H1 (cell line): ENCODE measurements at regions not wholly inside any gene's neighbourhood (a gene's known extent, or its start where the extent isn't known, plus 50 kb on each side); places are given as distances from the start of the nearest gene placed in this dataset.

Source experiments
- CTCF ChIA-PET: fragments of 300-600 bp; sonication (Branson Sonifier 250); formaldehyde crosslinking; loops from one replicate; lab custom pipeline; 2021; ENCODE audit not compliant: partially characterized antibody; lab: Charles Lee
- POLR2A ChIA-PET: fragments of 300-600 bp; sonication (Branson Sonifier 250); formaldehyde crosslinking; loops from one replicate; lab custom pipeline; 2021; ENCODE audit warnings: inconsistent platforms; ENCODE audit not compliant: partially characterized antibody; lab: Charles Lee
- DNase-seq, 2 experiments: peaks; one replicate each; pipeline versions ENCODE4 v3.0.0 to v3.0.0-alpha.2; 2010 to 2022; ENCODE audit warnings: low spot score in 2 of 2, low read depth in 1 of 2, mixed read lengths in 1 of 2
- FAIRE-seq: peaks from 2 replicates; lab custom pipeline; 2011; peaks lifted over from hg19 to GRCh38; lab: Jason Lieb, UNC
- H2AFZ ChIP-seq: 2 replicates; pipeline ENCODE4 v1.8.1; 2012; ENCODE audit warnings: low read length, inconsistent platforms
- H2AK5ac ChIP-seq: 2 replicates; pipeline ENCODE4 v1.6.1; 2013; ENCODE audit warnings: low read depth, low read length
- H2BK120ac ChIP-seq: replicated peaks from 2 replicates; pipeline ENCODE3; 2013; ENCODE audit warnings: low read depth, low read length, inconsistent platforms
- H2BK12ac ChIP-seq: 2 replicates; pipeline ENCODE4 v1.6.1; 2013; ENCODE audit warnings: low read depth, low read length
- H2BK15ac ChIP-seq: 2 replicates; pipeline ENCODE4 v1.6.1; 2013; ENCODE audit warnings: low read length
- H2BK20ac ChIP-seq: 2 replicates; pipeline ENCODE4 v1.6.1; 2013; ENCODE audit warnings: low read length
- H2BK5ac ChIP-seq: 2 replicates; pipeline ENCODE4 v1.6.1; 2013; ENCODE audit warnings: low read depth, low read length
- H3K14ac ChIP-seq: 2 replicates; pipeline ENCODE4 v1.6.1; 2013; ENCODE audit warnings: inconsistent platforms; ENCODE audit not compliant: insufficient read length
- H3K18ac ChIP-seq: 2 replicates; pipeline ENCODE4 v1.6.1; 2013; ENCODE audit warnings: low read length; ENCODE audit errors: extremely low read depth
- H3K23ac ChIP-seq: 2 replicates; pipeline ENCODE4 v1.6.1; 2013; ENCODE audit warnings: inconsistent platforms; ENCODE audit not compliant: insufficient read length
- H3K23me2 ChIP-seq: 2 replicates; pipeline ENCODE4 v1.6.1; 2013; ENCODE audit warnings: low read depth, low read length
- H3K27ac ChIP-seq: 2 replicates; pipeline ENCODE4 v1.6.1; 2011; ENCODE audit warnings: low read depth, low read length, inconsistent platforms
- H3K27me3 ChIP-seq, 4 experiments: replicated peaks in 1 of 4; 1 replicate in 1 of 4; 2 replicates in 3 of 4; pipeline versions ENCODE4 v1.6.1 to v1.8.1; 2011 to 2013; ENCODE audit warnings: low read length in 3 of 4, mild to moderate bottlenecking in 3 of 4, inconsistent platforms in 2 of 4, mixed read lengths in 2 of 4, moderate library complexity in 1 of 4; ENCODE audit not compliant: control insufficient read depth in 3 of 4, insufficient read depth in 3 of 4; ENCODE audit errors: extremely low read depth in 1 of 4
- H3K36me3 ChIP-seq, 4 experiments: 2 replicates each; pipeline versions ENCODE4 v1.6.1 to v1.8.1; 2011 to 2013; ENCODE audit warnings: mild to moderate bottlenecking in 4 of 4, low read length in 3 of 4, moderate library complexity in 2 of 4, control low read depth in 1 of 4, inconsistent platforms in 1 of 4; ENCODE audit not compliant: insufficient read depth in 4 of 4, control insufficient read depth in 2 of 4
- H3K4ac ChIP-seq: replicated peaks from 2 replicates; pipeline ENCODE3; 2013; ENCODE audit warnings: low read length, low read depth, mixed read lengths, inconsistent platforms; ENCODE audit not compliant: insufficient read length
- H3K4me1 ChIP-seq, 4 experiments: replicated peaks in 1 of 4; 1 replicate in 1 of 4; 2 replicates in 3 of 4; pipeline versions ENCODE4 v1.6.1 to v1.8.1; 2011 to 2013; ENCODE audit warnings: low read length in 3 of 4, inconsistent platforms in 2 of 4, mixed read lengths in 1 of 4; ENCODE audit not compliant: insufficient read depth in 4 of 4, control insufficient read depth in 3 of 4
- H3K4me2 ChIP-seq, 2 experiments: 2 replicates each; pipeline versions ENCODE4 v1.6.1 to v1.8.1; 2011 to 2013; ENCODE audit warnings: low read depth in 2 of 2, low read length in 2 of 2, control low read depth in 1 of 2, inconsistent platforms in 1 of 2, mild to moderate bottlenecking in 1 of 2; ENCODE audit not compliant: insufficient read depth in 1 of 2
- H3K4me3 ChIP-seq, 4 experiments: fragments of 200-600, 300-600 bp in 1 of 4; sonication (generic), shearing (Covaris generic), sonication (Bioruptor Twin) in 1 of 4; 2 replicates each; pipeline versions ENCODE4 v1.5.1 to v1.8.1; 2011 to 2016; ENCODE audit warnings: low read length in 4 of 4, low read depth in 3 of 4, control low read depth in 2 of 4, inconsistent platforms in 2 of 4, mild to moderate bottlenecking in 2 of 4, mixed read lengths in 1 of 4, moderate library complexity in 1 of 4; ENCODE audit not compliant: insufficient read depth in 2 of 4; ENCODE audit errors: extremely low read depth in 1 of 4
- H3K56ac ChIP-seq: replicated peaks from 2 replicates; pipeline ENCODE3; 2013; ENCODE audit warnings: low read depth, mild to moderate bottlenecking, mixed read lengths, low read length, inconsistent platforms; ENCODE audit not compliant: insufficient read length
- H3K79me1 ChIP-seq: 2 replicates; pipeline ENCODE4 v1.6.1; 2013; ENCODE audit warnings: low read depth, low read length, control low read depth
- H3K79me2 ChIP-seq, 2 experiments: 2 replicates each; pipeline versions ENCODE4 v1.6.1 to v1.8.1; 2012 to 2013; ENCODE audit warnings: low read length in 2 of 2, mild to moderate bottlenecking in 2 of 2, inconsistent platforms in 1 of 2; ENCODE audit not compliant: insufficient read depth in 2 of 2, control insufficient read depth in 1 of 2
- H3K9ac ChIP-seq, 4 experiments: replicated peaks in 1 of 4; 1 replicate in 1 of 4; 2 replicates in 3 of 4; pipeline versions ENCODE4 v1.6.1 to v1.8.1; 2011 to 2013; ENCODE audit warnings: low read depth in 3 of 4, low read length in 3 of 4, control low read depth in 2 of 4, mild to moderate bottlenecking in 2 of 4, moderate library complexity in 2 of 4, inconsistent platforms in 1 of 4; ENCODE audit errors: extremely low read depth in 1 of 4
- H3K9me3 ChIP-seq, 2 experiments: 2 replicates each; pipeline versions ENCODE4 v1.6.1 to v1.8.1; 2012 to 2013; ENCODE audit warnings: mild to moderate bottlenecking in 2 of 2, moderate library complexity in 2 of 2, control low read depth in 1 of 2, inconsistent platforms in 1 of 2, low read depth in 1 of 2, low read length in 1 of 2, mixed read lengths in 1 of 2; ENCODE audit not compliant: insufficient read depth in 2 of 2
- H4K20me1 ChIP-seq, 2 experiments: replicated peaks in 1 of 2; 2 replicates each; pipeline versions ENCODE3 to v1.8.1; 2011 to 2013; ENCODE audit warnings: inconsistent platforms in 2 of 2, low read length in 2 of 2, mild to moderate bottlenecking in 1 of 2; ENCODE audit not compliant: insufficient read depth in 2 of 2, control insufficient read depth in 1 of 2
- H4K5ac ChIP-seq: 2 replicates; pipeline ENCODE4 v1.6.1; 2013; ENCODE audit warnings: low read length, low read depth, mixed read lengths, inconsistent platforms; ENCODE audit not compliant: insufficient read length
- H4K8ac ChIP-seq: 2 replicates; pipeline ENCODE4 v1.8.0; 2013; ENCODE audit warnings: mild to moderate bottlenecking, moderate library complexity, low read length, inconsistent platforms; ENCODE audit not compliant: insufficient read depth; ENCODE audit errors: extremely low read depth
- H4K91ac ChIP-seq: replicated peaks from 2 replicates; pipeline ENCODE3; 2013; ENCODE audit warnings: low read length, mixed read lengths, inconsistent platforms; ENCODE audit not compliant: insufficient read length
- CEBPB ChIP-seq: IDR thresholded peaks from 2 replicates; pipeline ENCODE4 v1.6.1; 2012; ENCODE audit warnings: low read depth, low read length
- E2F6 ChIP-seq: IDR thresholded peaks from 2 replicates; pipeline ENCODE4 v1.6.1; 2012; ENCODE audit warnings: inconsistent platforms
- KDM1A ChIP-seq: fragments of 200-600, 300-600 bp; sonication (generic); IDR thresholded peaks from 2 replicates; pipeline ENCODE4 v1.7.1; 2016; ENCODE audit warnings: mild to moderate bottlenecking, low read length, borderline replicate concordance
- MAFK ChIP-seq: IDR thresholded peaks from 2 replicates; pipeline ENCODE4 v1.6.1; 2012; ENCODE audit warnings: low read depth, mild to moderate bottlenecking, improper control_type of control experiment, low read length
- RAD21 ChIP-seq, 2 experiments: IDR thresholded peaks in 1 of 2; conservative IDR thresholded peaks in 1 of 2; 2 replicates each; pipeline ENCODE4 v1.6.1; 2011; ENCODE audit warnings: low read depth in 2 of 2, low read length in 2 of 2, improper control_type of control experiment in 1 of 2, inconsistent platforms in 1 of 2, mild to moderate bottlenecking in 1 of 2, moderate library complexity in 1 of 2
- RFX5 ChIP-seq: IDR thresholded peaks from 2 replicates; pipeline ENCODE4 v1.6.1; 2011; ENCODE audit warnings: low read depth, low read length, improper control_type of control experiment, borderline replicate concordance
- SUZ12 ChIP-seq: fragments of 200-600 bp; sonication (generic); IDR thresholded peaks from 2 replicates; pipeline ENCODE4 v1.6.1; 2012; ENCODE audit warnings: mild to moderate bottlenecking, inconsistent platforms, low read length, moderate library complexity, mixed read lengths
- TAF7 ChIP-seq: optimal IDR thresholded peaks from 2 replicates; pipeline ENCODE3; 2011; ENCODE audit warnings: low read depth, mild to moderate bottlenecking, inconsistent platforms, low read length, moderate library complexity, borderline replicate concordance
- USF2 ChIP-seq: IDR thresholded peaks from 2 replicates; pipeline ENCODE4 v1.6.1; 2011; ENCODE audit warnings: low read length, improper control_type of control experiment
- WGBS, 2 experiments: shearing (Covaris generic) in 1 of 2; methylation state at CpG; one replicate each; pipeline versions ENCODE4 v1.1.6 to v1.1.7; 2013 to 2015; ENCODE audit warnings: low lambda C conversion rate in 2 of 2, mixed read lengths in 2 of 2, inconsistent platforms in 1 of 2, low coverage in 1 of 2, missing lambda C conversion rate in 1 of 2; ENCODE audit not compliant: insufficient replicate concordance in 2 of 2, insufficient coverage in 1 of 2, insufficient read length in 1 of 2; ENCODE audit errors: extremely low coverage in 1 of 2, missing lambda C conversion rate in 1 of 2; 5-methylcytosine and 5-hydroxymethylcytosine counted together

GRCh38 chr1:147046189-147046862 lies 108.2 kb downstream of the NBPF12 start:
- ChIA-PET CTCF (no interaction called here), POLR2A (no interaction called here)
- no peak overlapping the region for H2AFZ ChIP-seq
- no peak overlapping the region for H3K27ac ChIP-seq
- H3K79me2 ChIP-seq: no peaks in the 10 kb centered on the region
- H3K27me3 ChIP-seq: no peaks in the 10 kb centered on the region
- WGBS, 2 experiments: 92% methylated on average over 1 of the region's 1 CpG; no CpG with 5 or more reads in 1 of the 2 experiments
- H3K18ac ChIP-seq: no peak overlapping the region
- FAIRE-seq: peak; percentile 76
- no peak overlapping the region for H3K9ac ChIP-seq
- no peak overlapping the region for H4K91ac ChIP-seq
- TF ChIP-seq KDM1A (no peak), RFX5 (no peak), USF2 (no peak), TAF7 (no peak), RAD21 (IDR thresholded peaks at IDR 0.05 in 1 of 2, conservative IDR thresholded peaks at IDR 0.05 in 1 of 2; ENCODE audit: low read depth in 2 of 2, low read length in 2 of 2) (no peak), MAFK (no peak), SUZ12 (no peak), CEBPB (no peak), E2F6 (no peak)
- H2BK12ac ChIP-seq: no peak overlapping the region
- H3K79me1 ChIP-seq: no peaks in the 10 kb centered on the region
- no peak overlapping the region for H4K8ac ChIP-seq
- no peak overlapping the region for H3K23ac ChIP-seq
- no peaks in the 10 kb centered on the region for H4K20me1 ChIP-seq
- H3K4me1 ChIP-seq: no peaks in the 10 kb centered on the region
- no peak overlapping the region for H4K5ac ChIP-seq
- no peak overlapping the region for H2BK5ac ChIP-seq
- H3K36me3 ChIP-seq: no peaks in the 10 kb centered on the region
- H2BK15ac ChIP-seq: no peak overlapping the region
- H3K4me3 ChIP-seq: no peak overlapping the region
- H2BK120ac ChIP-seq: no peak overlapping the region
- H3K9me3 ChIP-seq: no peaks in the 10 kb centered on the region
- H3K14ac ChIP-seq: no peak overlapping the region
- H3K4me2 ChIP-seq: no peak overlapping the region
- no peak overlapping the region for H3K56ac ChIP-seq
- DNase-seq: no peak
- no peak overlapping the region for H2BK20ac ChIP-seq
- H3K23me2 ChIP-seq: no peaks in the 10 kb centered on the region
- no peak overlapping the region for H3K4ac ChIP-seq
- H2AK5ac ChIP-seq: no peak overlapping the region
